Endothelial cell of umbilical vein (primary cell): ENCODE measurements at regions not wholly inside any gene's neighbourhood (a gene's known extent, or its start where the extent isn't known, plus 50 kb on each side); places are given as distances from the start of the nearest gene placed in this dataset.

ENCODE experiments used
- CTCF ChIP-seq, 2 donors: IDR thresholded peaks; 1 replicate in 1 of 2; 2 replicates in 1 of 2; pipeline ENCODE4 v1.5.1; 2011; ENCODE audit warnings: low read length in 2 of 2, mild to moderate bottlenecking in 2 of 2, moderate library complexity in 2 of 2, control low read depth in 1 of 2, inconsistent platforms in 1 of 2, low read depth in 1 of 2; ENCODE audit not compliant: insufficient read depth in 1 of 2; ENCODE audit errors: extremely low read depth in 1 of 2
- MAX ChIP-seq: IDR thresholded peaks from 2 replicates; pipeline ENCODE4 v1.6.1; 2011; ENCODE audit not compliant: insufficient read depth, insufficient read length

GRCh38 chr14:21822109-21822508, 148.5 kb upstream of the OR4E1 start:
- TF ChIP-seq CTCF (IDR thresholded peaks at IDR 0.05; ENCODE audit: extremely low read depth in 1 of 2, insufficient read depth in 1 of 2, low read depth in 1 of 2, low read length in 2 of 2) (no peak), MAX (no peak)
